Sigmoid colon (tissue), 6 donors: ENCODE measurements at regions not wholly inside any gene's neighbourhood (a gene's known extent, or its start where the extent isn't known, plus 50 kb on each side); places are given as distances from the start of the nearest gene placed in this dataset.

Source experiments
- DNase-seq: peaks from one replicate; pipeline ENCODE4 v3.0.0-alpha.2; 2019
- H3K27ac ChIP-seq, 4 donors: fragments of 200-600 bp; sonication (generic); one replicate each; pipeline ENCODE4 v1.5.1; 2016 to 2019; ENCODE audit warnings: mild to moderate bottlenecking in 1 of 4
- H3K27me3 ChIP-seq, 3 donors: fragments of 200-600 bp; sonication (generic); one replicate each; pipeline ENCODE4 v1.5.1; 2019; ENCODE audit warnings: mild to moderate bottlenecking in 1 of 3
- H3K36me3 ChIP-seq, 4 donors: fragments of 200-600 bp; sonication (generic); one replicate each; pipeline ENCODE4 v1.5.1; 2016 to 2019
- H3K4me1 ChIP-seq, 4 donors: fragments of 200-600 bp; sonication (generic); one replicate each; pipeline ENCODE4 v1.5.1; 2017 to 2019
- H3K4me3 ChIP-seq, 4 donors: fragments of 200-600 bp; sonication (generic); one replicate each; pipeline ENCODE4 v1.5.1; 2017 to 2019; ENCODE audit warnings: mild to moderate bottlenecking in 2 of 4, moderate library complexity in 1 of 4
- H3K9me3 ChIP-seq, 4 donors: fragments of 200-600 bp in 3 of 4; sonication (generic) in 3 of 4; one replicate each; pipeline versions ENCODE4 v1.5.1 to v1.6.1; 2013 to 2019
- CTCF ChIP-seq, 4 experiments: fragments of 450-650 bp in 3 of 4; fragments of 200-600 bp in 1 of 4; IDR thresholded peaks; one replicate each; pipeline ENCODE4 v1.5.1; 2016 to 2019; ENCODE audit warnings: antibody characterized with exemption in 4 of 4, mild to moderate bottlenecking in 3 of 4, moderate library complexity in 2 of 4
- EP300 ChIP-seq, 4 donors: sonication (generic); formaldehyde crosslinking; IDR thresholded peaks; one replicate each; pipeline ENCODE4 v1.6.1; 2017; ENCODE audit warnings: antibody characterized with exemption in 4 of 4
- POLR2A ChIP-seq, 2 donors: fragments of 450-650 bp; IDR thresholded peaks; one replicate each; pipeline ENCODE4 v1.6.1; 2016; ENCODE audit warnings: antibody characterized with exemption in 2 of 2, mild to moderate bottlenecking in 2 of 2, moderate library complexity in 2 of 2
- POLR2AphosphoS5 ChIP-seq, 4 donors: sonication (generic); formaldehyde crosslinking; IDR thresholded peaks; one replicate each; pipeline ENCODE4 v1.6.1; 2017; ENCODE audit warnings: antibody characterized with exemption in 4 of 4
- WGBS, 2 donors: extraction: QIAGEN DNeasy Blood & Tissue Kit; methylation state at CpG; one replicate each; pipeline ENCODE4 v1.1.7; 2013; 5-methylcytosine and 5-hydroxymethylcytosine counted together
- intact Hi-C: fragments of 100-400 bp; cut with DNase I; formaldehyde crosslinking; loops from one replicate; pipeline ENCODE4 v1.15.1; 2023
- donor health status: healthy with polysubstance abuse.
- donor health status: healthy.

- Histone ChIP-seq H3K9me3 (no peaks in the 10 kb centered on the region), H3K27me3 (no peaks in the 10 kb centered on the region), H3K27ac (no peak overlapping the region), H3K4me1 (no peaks in the 10 kb centered on the region), H3K4me3 (no peak overlapping the region), H3K36me3 (no peaks in the 10 kb centered on the region)
- intact Hi-C loops: no loop called here
- 82 to 83% methylated on average over 9 of the region's 9 CpGs for WGBS, 2 donors
- no peak for DNase-seq
- TF ChIP-seq POLR2AphosphoS5 (IDR thresholded peaks at IDR 0.05): no peak
- TF ChIP-seq EP300 (IDR thresholded peaks at IDR 0.05): no peak
- TF ChIP-seq POLR2A (IDR thresholded peaks at IDR 0.05): no peak
- no peak for TF ChIP-seq CTCF (IDR thresholded peaks at IDR 0.05)
These were observed 229.2 kb upstream of the ARGLU1 start for GRCh38 chr13:106797081-106797640.

GRCh38 chr13:106796280-106797047, 228.5 kb upstream of the ARGLU1 start:
- Histone ChIP-seq H3K27ac (no peak overlapping the region), H3K9me3 (no peaks in the 10 kb centered on the region), H3K4me3 (peak overlapping the region in 3 of 4 donors; percentile 2 to 28 (median 18)), H3K4me1 (no peaks in the 10 kb centered on the region), H3K36me3 (no peaks in the 10 kb centered on the region), H3K27me3 (no peaks in the 10 kb centered on the region)
- intact Hi-C loops: no loop called here
- 37 to 45% methylated on average over 16 of the region's 16 CpGs for WGBS, 2 donors
- TF ChIP-seq POLR2AphosphoS5 (IDR thresholded peaks at IDR 0.05) (no peak), CTCF (IDR thresholded peaks at IDR 0.05) (no peak), EP300 (IDR thresholded peaks at IDR 0.05) (no peak), POLR2A (IDR thresholded peaks at IDR 0.05) (no peak)
- DNase-seq: no peak

GRCh38 chr13:106795847-106796246, 227.9 kb upstream of the ARGLU1 start:
- no peaks in the 10 kb centered on the region for H3K36me3 ChIP-seq
- DNase-seq: no peak
- no peaks in the 10 kb centered on the region for H3K27me3 ChIP-seq
- H3K27ac ChIP-seq: no peak overlapping the region
- intact Hi-C loops: no loop called here
- no peaks in the 10 kb centered on the region for H3K4me1 ChIP-seq
- WGBS, 2 donors: 37 to 45% methylated on average over 9 of the region's 9 CpGs
- no peak for TF ChIP-seq EP300 (IDR thresholded peaks at IDR 0.05)
- no peak for TF ChIP-seq POLR2A (IDR thresholded peaks at IDR 0.05)
- no peak for TF ChIP-seq POLR2AphosphoS5 (IDR thresholded peaks at IDR 0.05)
- no peak for TF ChIP-seq CTCF (IDR thresholded peaks at IDR 0.05)
- no peaks in the 10 kb centered on the region for H3K9me3 ChIP-seq
- peak overlapping the region in 3 of 4 donors; percentile 2 to 28 (median 18) for H3K4me3 ChIP-seq

GRCh38 chr13:106794117-106794516, 226.2 kb upstream of the ARGLU1 start:
- H3K9me3 ChIP-seq: no peaks in the 10 kb centered on the region
- no peaks in the 10 kb centered on the region for H3K36me3 ChIP-seq
- no peaks in the 10 kb centered on the region for H3K27me3 ChIP-seq
- intact Hi-C loops: no loop called here
- DNase-seq: no peak
- H3K4me3 ChIP-seq: no peak overlapping the region
- no peak for TF ChIP-seq POLR2AphosphoS5 (IDR thresholded peaks at IDR 0.05)
- TF ChIP-seq EP300 (IDR thresholded peaks at IDR 0.05): no peak
- no peak for TF ChIP-seq CTCF (IDR thresholded peaks at IDR 0.05)
- TF ChIP-seq POLR2A (IDR thresholded peaks at IDR 0.05): no peak
- no peaks in the 10 kb centered on the region for H3K4me1 ChIP-seq
- no peak overlapping the region for H3K27ac ChIP-seq
- WGBS, 2 donors: 74 to 90% methylated on average over 4 of the region's 4 CpGs
